Activated CD8-positive, alpha-beta memory T cell treated with anti-CD3 and anti-CD28 coated beads, Interleukin-2, amount 50 U/mL, for 48 hours (primary cell): ENCODE measurements at regions not wholly inside any gene's neighbourhood (a gene's known extent, or its start where the extent isn't known, plus 50 kb on each side); places are given as distances from the start of the nearest gene placed in this dataset.

Experiments
- DNase-seq: peaks from one replicate; pipeline ENCODE4 v3.0.0-alpha.2; 2020

- DNase-seq = no peak
Measured at GRCh38 chr6:163776196-163776905, 361.8 kb downstream of the QKI start.

DNA sequence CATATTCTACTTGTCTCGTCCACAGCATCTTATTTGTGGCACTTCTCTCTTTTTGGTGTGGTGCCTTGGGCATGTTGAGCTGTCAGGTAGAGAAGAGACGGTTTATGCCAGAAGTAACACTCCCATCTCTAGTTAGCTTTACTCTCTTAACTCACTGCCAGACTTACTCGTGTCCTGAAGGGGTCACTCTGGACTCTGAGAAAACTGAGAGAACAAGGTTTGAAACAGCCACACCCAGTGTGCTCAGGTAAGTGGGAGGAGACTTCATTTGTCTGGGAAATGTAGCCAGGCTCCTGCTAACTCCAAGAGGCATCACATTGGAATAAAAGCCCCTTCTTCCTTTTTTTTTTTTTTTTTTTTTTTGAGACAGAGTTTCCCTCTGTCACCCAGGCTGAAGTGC is 360.8 kb downstream of the QKI start:
- DNase-seq = no peak

- DNase-seq = no peak
Measured at GRCh38 chr6:163774485-163774884, 360.0 kb downstream of the QKI start.

DNA sequence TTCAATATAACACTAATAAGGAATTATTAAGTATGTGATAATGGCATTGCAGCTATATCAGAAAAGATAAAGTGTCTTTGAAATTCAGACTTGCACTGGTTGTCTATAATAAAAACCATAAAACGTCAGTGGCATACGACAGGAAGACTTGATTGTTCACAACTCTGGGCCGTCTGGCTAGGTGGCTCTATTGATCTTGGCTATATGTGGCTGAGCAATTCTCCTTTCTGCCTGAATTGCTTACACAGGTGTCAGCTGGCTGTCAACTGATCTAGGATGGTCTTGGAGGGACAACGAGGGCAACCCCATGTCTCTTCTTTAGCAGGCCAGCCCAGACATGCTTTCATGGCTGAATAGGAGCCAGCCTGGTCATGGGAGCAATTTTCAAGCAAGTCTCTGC is 359.1 kb downstream of the QKI start:
- no peak for DNase-seq

GRCh38 chr6:163772701-163773100 is 358.2 kb downstream of the QKI start:
- DNase-seq = no peak

- DNase-seq = no peak
Measured at GRCh38 chr6:163771180-163771579, 356.7 kb downstream of the QKI start.

GRCh38 chr6:163768905-163769304 is 354.4 kb downstream of the QKI start:
- no peak for DNase-seq

- no peak for DNase-seq
Measured at GRCh38 chr6:163766936-163767335, 352.4 kb downstream of the QKI start.

DNA sequence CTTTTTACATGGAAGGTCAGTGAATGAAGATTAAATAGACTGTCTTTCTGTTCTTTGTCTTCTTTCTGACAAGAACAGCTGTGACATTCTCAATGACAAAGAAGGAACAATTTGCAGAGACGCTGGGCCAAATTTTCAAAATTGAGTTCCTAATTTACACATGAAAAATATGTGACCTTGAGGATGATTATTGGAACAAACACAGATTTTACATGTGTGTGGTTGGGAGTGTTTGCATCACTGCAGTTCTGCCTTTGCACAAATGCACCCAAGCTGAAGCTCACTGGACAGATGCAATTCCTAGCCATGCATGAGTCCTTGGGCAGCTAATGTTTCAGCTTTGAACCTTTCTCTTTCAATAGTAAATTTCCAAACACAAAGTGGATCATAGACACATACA is 350.8 kb downstream of the QKI start:
- no peak for DNase-seq

GRCh38 chr6:163764565-163764964 is 350.0 kb downstream of the QKI start:
- no peak for DNase-seq

- no peak for DNase-seq
Measured at GRCh38 chr6:163761481-163761880, 347.0 kb downstream of the QKI start.

DNA sequence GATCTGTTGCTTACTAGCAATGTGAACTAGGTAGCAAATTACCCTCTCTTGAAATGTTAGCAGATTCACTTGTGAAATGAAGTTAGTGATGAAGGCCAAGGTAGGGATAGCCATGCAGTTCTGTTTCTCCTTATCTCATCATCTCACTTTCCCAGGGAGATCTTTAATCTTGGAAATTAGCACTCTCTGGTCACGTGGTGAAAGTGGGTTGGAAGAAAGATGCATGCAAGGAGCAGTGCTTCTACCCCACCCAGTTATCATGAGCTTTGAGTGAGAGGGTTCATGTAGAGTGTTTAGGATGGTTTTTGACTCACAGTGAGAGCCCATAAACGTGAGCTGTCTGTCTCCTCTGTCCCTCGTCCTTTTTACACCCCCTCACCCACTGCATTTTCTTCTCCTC is 346.3 kb downstream of the QKI start:
- no peak for DNase-seq

GRCh38 chr6:163759542-163759941 is 345.0 kb downstream of the QKI start:
- DNase-seq = no peak

- DNase-seq = no peak
Measured at GRCh38 chr6:163757520-163757919, 343.0 kb downstream of the QKI start.

GRCh38 chr6:163756079-163756478 is 341.6 kb downstream of the QKI start:
- no peak for DNase-seq

GRCh38 chr6:163754866-163755265 is 340.3 kb downstream of the QKI start:
- no peak for DNase-seq

- DNase-seq = no peak
Measured at GRCh38 chr6:163753430-163753829, 338.9 kb downstream of the QKI start.

DNA sequence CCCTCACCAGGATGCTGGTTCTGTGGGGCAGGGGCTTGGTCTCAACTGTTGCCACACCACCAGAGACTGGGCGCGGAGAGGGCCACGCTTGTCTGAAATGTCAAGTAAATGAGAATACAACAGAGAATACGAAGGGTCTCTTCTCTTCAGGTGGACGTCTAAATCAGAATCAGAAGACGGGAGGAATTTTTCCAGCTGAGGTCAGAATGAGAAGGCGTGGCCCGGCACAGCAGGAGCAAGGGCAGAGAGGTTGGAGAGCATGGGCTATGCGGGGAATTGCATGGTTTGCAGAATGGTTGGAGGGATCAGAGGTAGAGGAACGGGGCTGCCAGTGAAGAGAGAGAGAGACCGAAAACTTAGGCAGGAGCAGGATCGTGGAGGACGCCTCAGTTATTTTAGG is 337.9 kb downstream of the QKI start:
- no peak for DNase-seq

- DNase-seq = no peak
Measured at GRCh38 chr6:163751032-163751525, 336.6 kb downstream of the QKI start.

- no peak for DNase-seq
Measured at GRCh38 chr6:163750431-163751031, 336.0 kb downstream of the QKI start.

- DNase-seq = no peak
Measured at GRCh38 chr6:163748886-163749285, 334.4 kb downstream of the QKI start.

DNA sequence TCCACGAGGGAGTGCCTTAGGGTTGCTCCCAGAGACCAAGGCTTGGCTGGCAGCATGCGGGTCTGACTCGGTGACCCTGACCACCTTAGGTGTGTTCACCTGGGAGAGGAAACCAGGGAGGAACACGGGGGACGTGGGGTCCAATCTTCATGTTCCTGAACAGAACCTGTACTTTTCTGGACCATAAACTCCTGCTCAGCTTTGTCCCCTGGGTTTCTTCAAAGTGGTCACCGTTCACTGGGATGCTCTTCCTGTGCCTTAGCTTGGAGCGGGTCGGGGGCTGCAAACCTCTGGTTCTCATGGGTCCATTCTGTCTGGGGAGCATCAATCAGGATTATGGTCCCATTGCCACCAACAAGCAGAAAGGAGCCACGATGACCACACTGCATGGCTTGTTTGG is 333.5 kb downstream of the QKI start:
- no peak for DNase-seq

DNA sequence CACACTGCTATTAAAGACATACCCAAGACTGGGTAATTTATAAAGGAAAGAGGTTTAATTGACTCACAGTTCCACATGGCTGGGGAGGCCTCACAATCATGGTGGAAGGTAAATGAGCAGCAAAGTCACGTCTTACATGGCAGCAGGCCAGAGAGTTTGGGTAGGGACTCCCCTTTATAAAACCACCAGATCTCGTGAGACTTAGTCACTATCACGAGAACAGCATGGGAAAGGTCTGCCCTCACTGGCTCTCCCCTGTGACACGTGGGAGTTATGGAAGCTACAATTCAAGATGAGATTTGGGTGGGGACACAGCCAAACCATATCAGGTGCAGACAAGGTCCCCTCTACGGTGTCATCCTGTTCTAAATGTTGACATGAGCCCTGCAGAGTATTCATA is 332.5 kb downstream of the QKI start:
- peak; percentile 2 for DNase-seq

- no peak for DNase-seq
Measured at GRCh38 chr6:163745536-163746400, 331.2 kb downstream of the QKI start.
